WTC11 (cell line): ENCODE measurements at regions not wholly inside any gene's neighbourhood (a gene's known extent, or its start where the extent isn't known, plus 50 kb on each side); places are given as distances from the start of the nearest gene placed in this dataset.

Source experiments
- ATAC-seq: fragments of 200-7000 bp; cut with Tn5 transposase; 2 replicates; pipeline ENCODE4 v1.10.0; 2021; ENCODE audit warnings: mild to moderate bottlenecking, moderate library complexity
- CTCF ChIA-PET: fragments of 300-600 bp; sonication (Branson Sonifier 250); formaldehyde crosslinking; loops from one replicate; lab custom pipeline; 2021; ENCODE audit warnings: antibody characterized with exemption; lab: Charles Lee
- POLR2A ChIA-PET: fragments of 350-600 bp; sonication (Branson Sonifier 250); formaldehyde crosslinking; loops from one replicate; lab custom pipeline; 2021; ENCODE audit warnings: antibody characterized with exemption; lab: Charles Lee
- DNase-seq: peaks from one replicate; pipeline ENCODE4 v3.0.0; 2021; ENCODE audit warnings: low spot score
- H3K27ac Mint-ChIP-seq: 2 replicates; pipeline ENCODE4 v1.8.0; 2021; ENCODE audit warnings: mixed read lengths
- H3K27me3 Mint-ChIP-seq: 2 replicates; pipeline ENCODE4 v1.8.0; 2021; ENCODE audit warnings: low read depth, mild to moderate bottlenecking, moderate library complexity, mixed read lengths
- H3K36me3 Mint-ChIP-seq: 2 replicates; pipeline ENCODE4 v1.8.0; 2021; ENCODE audit warnings: mixed read lengths
- H3K4me1 Mint-ChIP-seq: 2 replicates; pipeline ENCODE4 v1.8.0; 2022; ENCODE audit warnings: mixed read lengths
- H3K4me3 Mint-ChIP-seq: 2 replicates; pipeline ENCODE4 v1.8.0; 2021; ENCODE audit warnings: mild to moderate bottlenecking, moderate library complexity, mixed read lengths
- H3K9me3 Mint-ChIP-seq: 2 replicates; pipeline ENCODE4 v1.8.0; 2021; ENCODE audit warnings: mixed read lengths
- CBFB ChIP-seq: sonication (generic); formaldehyde crosslinking; IDR thresholded peaks from 2 replicates; pipeline ENCODE4 v1.8.1; 2022; ENCODE audit warnings: mild to moderate bottlenecking, low read depth, missing genetic modification reagents
- CREB1 ChIP-seq: sonication (generic); formaldehyde crosslinking; IDR thresholded peaks from 2 replicates; pipeline ENCODE4 v1.8.0; 2023; ENCODE audit warnings: mild to moderate bottlenecking, missing genetic modification reagents
- CREM ChIP-seq: sonication (generic); formaldehyde crosslinking; IDR thresholded peaks from 2 replicates; pipeline ENCODE4 v1.8.1; 2022; ENCODE audit warnings: mild to moderate bottlenecking, missing genetic modification reagents, moderate library complexity
- NFATC4 ChIP-seq: fragments of 250-450 bp; sonication (Bioruptor Pico); IDR thresholded peaks from 2 replicates; pipeline ENCODE4 v1.9.0; 2021; ENCODE audit warnings: mild to moderate bottlenecking
- NFE2L1 ChIP-seq: sonication (generic); formaldehyde crosslinking; IDR thresholded peaks from 2 replicates; pipeline ENCODE4 v1.8.1; 2023; ENCODE audit warnings: missing genetic modification reagents
- NR3C1 ChIP-seq: sonication (generic); formaldehyde crosslinking; conservative IDR thresholded peaks from 2 replicates; pipeline ENCODE4 v1.8.1; 2023; ENCODE audit warnings: low read depth, mild to moderate bottlenecking, missing genetic modification reagents
- OVOL2 ChIP-seq: fragments of 250-450 bp; sonication (Bioruptor Pico); IDR thresholded peaks from 2 replicates; pipeline ENCODE4 v1.9.0; 2021; ENCODE audit warnings: mild to moderate bottlenecking, borderline replicate concordance
- RORB ChIP-seq: fragments of 250-450 bp; sonication (Bioruptor Pico); IDR thresholded peaks from 2 replicates; pipeline ENCODE4 v1.9.0; 2021; ENCODE audit warnings: mild to moderate bottlenecking
- SMAD4 ChIP-seq: sonication (generic); formaldehyde crosslinking; IDR thresholded peaks from 2 replicates; pipeline ENCODE4 v1.8.0; 2022; ENCODE audit warnings: mild to moderate bottlenecking, missing genetic modification reagents
- SP1 ChIP-seq: sonication (generic); formaldehyde crosslinking; conservative IDR thresholded peaks from 2 replicates; pipeline ENCODE4 v1.8.1; 2022; ENCODE audit warnings: missing genetic modification reagents
- TEAD4 ChIP-seq: sonication (generic); formaldehyde crosslinking; IDR thresholded peaks from 2 replicates; pipeline ENCODE4 v1.8.0; 2022; ENCODE audit warnings: mild to moderate bottlenecking, missing genetic modification reagents
- ZBTB21 ChIP-seq: sonication (generic); formaldehyde crosslinking; IDR thresholded peaks from 2 replicates; pipeline ENCODE4 v1.8.1; 2023; ENCODE audit warnings: mild to moderate bottlenecking, missing genetic modification reagents, borderline replicate concordance
- ZNF219 ChIP-seq: sonication (generic); formaldehyde crosslinking; IDR thresholded peaks from 2 replicates; pipeline ENCODE4 v1.8.0; 2023; ENCODE audit warnings: missing genetic modification reagents, mild to moderate bottlenecking, borderline replicate concordance
- ZNF671 ChIP-seq: fragments of 250-450 bp; sonication (Bioruptor Pico); IDR thresholded peaks from 2 replicates; pipeline ENCODE4 v1.8.0; 2021; ENCODE audit warnings: mild to moderate bottlenecking
- TF ChIP-seq, protein P1 (sequence below): sonication (generic); formaldehyde crosslinking; IDR thresholded peaks from 2 replicates; pipeline ENCODE4 v1.8.0; 2022; ENCODE audit warnings: mild to moderate bottlenecking, missing genetic modification reagents
- TF ChIP-seq, protein P2 (sequence below): sonication (generic); formaldehyde crosslinking; IDR thresholded peaks from 2 replicates; pipeline ENCODE4 v1.8.1; 2022; ENCODE audit warnings: low read depth, mild to moderate bottlenecking, moderate library complexity, missing genetic modification reagents, borderline replicate concordance
- TF ChIP-seq, protein P3 (sequence below): fragments of 250-450 bp; sonication (Bioruptor Pico); conservative IDR thresholded peaks from 2 replicates; pipeline ENCODE4 v1.9.0; 2021; ENCODE audit warnings: mild to moderate bottlenecking
- TF ChIP-seq, protein P4 (sequence below): sonication (generic); formaldehyde crosslinking; IDR thresholded peaks from 2 replicates; pipeline ENCODE4 v1.8.1; 2022; ENCODE audit warnings: low read depth, missing genetic modification reagents, borderline replicate concordance
- TF ChIP-seq, protein P5 (sequence below): sonication (generic); formaldehyde crosslinking; IDR thresholded peaks from 2 replicates; pipeline ENCODE4 v1.8.0; 2023; ENCODE audit warnings: mild to moderate bottlenecking, missing genetic modification reagents
- TF ChIP-seq, protein P6 (sequence below): sonication (generic); formaldehyde crosslinking; IDR thresholded peaks from 2 replicates; pipeline ENCODE4 v1.8.0; 2023; ENCODE audit warnings: missing genetic modification reagents, mild to moderate bottlenecking, borderline replicate concordance
- TF ChIP-seq, protein P7 (sequence below): fragments of 250-450 bp; sonication (Bioruptor Pico); IDR thresholded peaks from 2 replicates; pipeline ENCODE4 v1.8.0; 2021; ENCODE audit warnings: mild to moderate bottlenecking

DNA sequence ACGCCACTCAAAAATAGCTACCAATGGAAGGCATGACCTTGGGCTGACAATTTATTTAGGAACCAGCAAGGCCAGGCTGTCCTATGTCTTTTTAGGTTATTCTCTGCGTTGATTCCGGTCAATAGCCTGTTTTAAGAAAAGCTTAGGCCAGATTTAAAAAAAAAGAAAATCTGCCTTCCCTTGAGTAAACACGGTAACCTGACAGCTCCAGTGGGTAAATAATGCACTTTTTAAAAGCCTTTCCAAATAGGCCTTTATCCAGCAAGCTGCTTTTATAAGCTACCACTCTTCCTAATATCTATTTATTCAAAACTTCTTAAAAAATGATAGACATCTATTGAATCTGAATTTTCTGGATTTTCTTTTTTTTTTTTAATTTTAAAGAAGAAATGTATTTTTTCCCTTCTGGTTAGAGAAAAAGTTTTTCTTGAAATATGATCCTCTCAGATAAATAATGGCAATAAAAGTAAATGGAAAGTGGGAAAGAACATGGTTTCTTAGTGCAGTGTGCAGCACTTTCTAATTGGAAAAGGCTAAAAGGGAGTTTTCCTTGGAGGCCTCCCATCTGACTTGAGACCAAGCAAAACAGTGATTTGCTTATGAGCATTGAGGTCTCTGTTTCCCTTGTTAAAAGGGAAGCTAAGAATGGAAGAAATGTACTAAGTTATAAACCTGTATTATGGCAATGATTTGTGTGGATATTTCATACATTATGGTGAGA, 281.0 kb upstream of the RUNX1 start (continued):
- TF ChIP-seq, protein P1, sequence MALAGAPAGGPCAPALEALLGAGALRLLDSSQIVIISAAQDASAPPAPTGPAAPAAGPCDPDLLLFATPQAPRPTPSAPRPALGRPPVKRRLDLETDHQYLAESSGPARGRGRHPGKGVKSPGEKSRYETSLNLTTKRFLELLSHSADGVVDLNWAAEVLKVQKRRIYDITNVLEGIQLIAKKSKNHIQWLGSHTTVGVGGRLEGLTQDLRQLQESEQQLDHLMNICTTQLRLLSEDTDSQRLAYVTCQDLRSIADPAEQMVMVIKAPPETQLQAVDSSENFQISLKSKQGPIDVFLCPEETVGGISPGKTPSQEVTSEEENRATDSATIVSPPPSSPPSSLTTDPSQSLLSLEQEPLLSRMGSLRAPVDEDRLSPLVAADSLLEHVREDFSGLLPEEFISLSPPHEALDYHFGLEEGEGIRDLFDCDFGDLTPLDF (CRISPR knock-in tag): no peak
- TF ChIP-seq, protein P2, sequence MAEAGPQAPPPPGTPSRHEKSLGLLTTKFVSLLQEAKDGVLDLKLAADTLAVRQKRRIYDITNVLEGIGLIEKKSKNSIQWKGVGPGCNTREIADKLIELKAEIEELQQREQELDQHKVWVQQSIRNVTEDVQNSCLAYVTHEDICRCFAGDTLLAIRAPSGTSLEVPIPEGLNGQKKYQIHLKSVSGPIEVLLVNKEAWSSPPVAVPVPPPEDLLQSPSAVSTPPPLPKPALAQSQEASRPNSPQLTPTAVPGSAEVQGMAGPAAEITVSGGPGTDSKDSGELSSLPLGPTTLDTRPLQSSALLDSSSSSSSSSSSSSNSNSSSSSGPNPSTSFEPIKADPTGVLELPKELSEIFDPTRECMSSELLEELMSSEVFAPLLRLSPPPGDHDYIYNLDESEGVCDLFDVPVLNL (CRISPR knock-in tag): no peak
- no peak for TF ChIP-seq TEAD4 (CRISPR knock-in tag)
- no peak for TF ChIP-seq SMAD4 (CRISPR knock-in tag)
- no peak for TF ChIP-seq ZNF219 (CRISPR knock-in tag)

DNA sequence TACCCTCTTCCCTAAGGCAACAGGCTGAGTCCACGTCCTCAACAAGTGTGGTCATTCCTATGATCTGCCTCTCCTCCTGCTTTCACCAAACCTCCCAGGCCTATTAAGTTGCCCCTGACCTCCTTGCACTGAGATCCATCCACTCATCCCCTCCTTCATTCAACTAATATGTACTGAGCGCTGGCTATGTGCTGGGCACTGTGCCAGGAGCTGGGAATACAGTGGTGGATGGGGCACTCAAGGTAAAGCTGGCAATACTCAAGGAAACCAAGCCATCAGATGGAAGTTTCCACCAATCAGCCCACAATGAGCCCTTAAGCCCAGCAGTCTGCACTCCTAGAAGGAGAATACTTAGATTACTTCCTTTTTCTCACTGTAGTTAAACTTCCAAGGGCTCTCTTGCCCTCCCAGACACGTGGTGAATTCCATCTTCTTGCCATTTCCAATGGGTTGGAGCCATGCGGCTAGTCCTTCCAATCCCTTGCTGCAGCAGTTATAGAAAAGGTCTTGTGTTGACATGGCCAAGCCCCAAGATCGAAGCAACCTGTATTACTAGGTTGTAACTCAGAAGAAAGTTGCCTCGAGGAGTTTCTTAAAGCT, 279.9 kb upstream of the RUNX1 start:
- H3K4me3 Mint-ChIP-seq: no peak overlapping the region
- no peaks in the 10 kb centered on the region for H3K4me1 Mint-ChIP-seq
- CTCF ChIA-PET: no interaction called here
- no peaks in the 10 kb centered on the region for H3K27me3 Mint-ChIP-seq
- POLR2A ChIA-PET: no interaction called here
- no peak overlapping the region for H3K27ac Mint-ChIP-seq
- no peaks in the 10 kb centered on the region for H3K36me3 Mint-ChIP-seq
- ATAC-seq (no peak), DNase-seq (no peak)
- no peak for TF ChIP-seq OVOL2
- TF ChIP-seq, protein P3, sequence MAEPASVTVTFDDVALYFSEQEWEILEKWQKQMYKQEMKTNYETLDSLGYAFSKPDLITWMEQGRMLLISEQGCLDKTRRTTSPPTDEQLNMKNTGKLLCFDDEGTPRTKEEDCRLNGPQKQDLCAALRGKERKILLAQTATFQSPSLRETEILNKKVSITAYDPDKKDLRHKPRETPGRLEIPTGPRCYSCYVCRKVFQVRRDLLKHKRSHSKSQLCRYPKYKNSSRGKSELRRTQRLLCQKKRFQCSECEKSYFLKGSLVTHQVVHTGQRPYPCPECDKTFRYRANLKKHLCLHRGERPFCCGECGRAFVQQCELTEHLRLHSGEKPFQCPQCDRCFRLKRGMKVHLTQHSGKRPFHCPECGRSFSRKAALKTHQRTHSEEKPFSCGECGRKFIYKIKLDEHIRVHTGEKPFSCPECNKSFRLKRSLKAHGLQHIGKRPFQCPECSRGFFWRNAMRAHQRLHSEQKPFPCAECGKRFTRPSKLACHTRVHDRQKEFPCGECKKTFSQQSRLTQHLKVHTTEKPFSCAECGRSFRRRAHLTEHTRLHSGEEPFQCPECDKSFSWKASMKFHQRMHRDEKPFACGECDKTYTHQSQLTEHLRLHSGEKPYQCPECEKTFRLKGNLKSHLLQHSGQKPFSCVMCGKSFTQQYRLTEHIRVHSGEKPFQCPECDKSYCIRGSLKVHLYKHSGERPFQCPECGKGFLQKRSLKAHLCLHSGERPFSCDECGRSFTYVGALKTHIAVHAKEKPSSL: no peak
- TF ChIP-seq ZBTB21 (CRISPR knock-in tag): no peak
- no peak for TF ChIP-seq SP1 (CRISPR knock-in tag)
- TF ChIP-seq, protein P4, sequence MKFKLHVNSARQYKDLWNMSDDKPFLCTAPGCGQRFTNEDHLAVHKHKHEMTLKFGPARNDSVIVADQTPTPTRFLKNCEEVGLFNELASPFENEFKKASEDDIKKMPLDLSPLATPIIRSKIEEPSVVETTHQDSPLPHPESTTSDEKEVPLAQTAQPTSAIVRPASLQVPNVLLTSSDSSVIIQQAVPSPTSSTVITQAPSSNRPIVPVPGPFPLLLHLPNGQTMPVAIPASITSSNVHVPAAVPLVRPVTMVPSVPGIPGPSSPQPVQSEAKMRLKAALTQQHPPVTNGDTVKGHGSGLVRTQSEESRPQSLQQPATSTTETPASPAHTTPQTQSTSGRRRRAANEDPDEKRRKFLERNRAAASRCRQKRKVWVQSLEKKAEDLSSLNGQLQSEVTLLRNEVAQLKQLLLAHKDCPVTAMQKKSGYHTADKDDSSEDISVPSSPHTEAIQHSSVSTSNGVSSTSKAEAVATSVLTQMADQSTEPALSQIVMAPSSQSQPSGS (CRISPR knock-in tag): no peak
- TF ChIP-seq, protein P5, sequence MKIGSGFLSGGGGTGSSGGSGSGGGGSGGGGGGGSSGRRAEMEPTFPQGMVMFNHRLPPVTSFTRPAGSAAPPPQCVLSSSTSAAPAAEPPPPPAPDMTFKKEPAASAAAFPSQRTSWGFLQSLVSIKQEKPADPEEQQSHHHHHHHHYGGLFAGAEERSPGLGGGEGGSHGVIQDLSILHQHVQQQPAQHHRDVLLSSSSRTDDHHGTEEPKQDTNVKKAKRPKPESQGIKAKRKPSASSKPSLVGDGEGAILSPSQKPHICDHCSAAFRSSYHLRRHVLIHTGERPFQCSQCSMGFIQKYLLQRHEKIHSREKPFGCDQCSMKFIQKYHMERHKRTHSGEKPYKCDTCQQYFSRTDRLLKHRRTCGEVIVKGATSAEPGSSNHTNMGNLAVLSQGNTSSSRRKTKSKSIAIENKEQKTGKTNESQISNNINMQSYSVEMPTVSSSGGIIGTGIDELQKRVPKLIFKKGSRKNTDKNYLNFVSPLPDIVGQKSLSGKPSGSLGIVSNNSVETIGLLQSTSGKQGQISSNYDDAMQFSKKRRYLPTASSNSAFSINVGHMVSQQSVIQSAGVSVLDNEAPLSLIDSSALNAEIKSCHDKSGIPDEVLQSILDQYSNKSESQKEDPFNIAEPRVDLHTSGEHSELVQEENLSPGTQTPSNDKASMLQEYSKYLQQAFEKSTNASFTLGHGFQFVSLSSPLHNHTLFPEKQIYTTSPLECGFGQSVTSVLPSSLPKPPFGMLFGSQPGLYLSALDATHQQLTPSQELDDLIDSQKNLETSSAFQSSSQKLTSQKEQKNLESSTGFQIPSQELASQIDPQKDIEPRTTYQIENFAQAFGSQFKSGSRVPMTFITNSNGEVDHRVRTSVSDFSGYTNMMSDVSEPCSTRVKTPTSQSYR: no peak
- TF ChIP-seq, protein P6, sequence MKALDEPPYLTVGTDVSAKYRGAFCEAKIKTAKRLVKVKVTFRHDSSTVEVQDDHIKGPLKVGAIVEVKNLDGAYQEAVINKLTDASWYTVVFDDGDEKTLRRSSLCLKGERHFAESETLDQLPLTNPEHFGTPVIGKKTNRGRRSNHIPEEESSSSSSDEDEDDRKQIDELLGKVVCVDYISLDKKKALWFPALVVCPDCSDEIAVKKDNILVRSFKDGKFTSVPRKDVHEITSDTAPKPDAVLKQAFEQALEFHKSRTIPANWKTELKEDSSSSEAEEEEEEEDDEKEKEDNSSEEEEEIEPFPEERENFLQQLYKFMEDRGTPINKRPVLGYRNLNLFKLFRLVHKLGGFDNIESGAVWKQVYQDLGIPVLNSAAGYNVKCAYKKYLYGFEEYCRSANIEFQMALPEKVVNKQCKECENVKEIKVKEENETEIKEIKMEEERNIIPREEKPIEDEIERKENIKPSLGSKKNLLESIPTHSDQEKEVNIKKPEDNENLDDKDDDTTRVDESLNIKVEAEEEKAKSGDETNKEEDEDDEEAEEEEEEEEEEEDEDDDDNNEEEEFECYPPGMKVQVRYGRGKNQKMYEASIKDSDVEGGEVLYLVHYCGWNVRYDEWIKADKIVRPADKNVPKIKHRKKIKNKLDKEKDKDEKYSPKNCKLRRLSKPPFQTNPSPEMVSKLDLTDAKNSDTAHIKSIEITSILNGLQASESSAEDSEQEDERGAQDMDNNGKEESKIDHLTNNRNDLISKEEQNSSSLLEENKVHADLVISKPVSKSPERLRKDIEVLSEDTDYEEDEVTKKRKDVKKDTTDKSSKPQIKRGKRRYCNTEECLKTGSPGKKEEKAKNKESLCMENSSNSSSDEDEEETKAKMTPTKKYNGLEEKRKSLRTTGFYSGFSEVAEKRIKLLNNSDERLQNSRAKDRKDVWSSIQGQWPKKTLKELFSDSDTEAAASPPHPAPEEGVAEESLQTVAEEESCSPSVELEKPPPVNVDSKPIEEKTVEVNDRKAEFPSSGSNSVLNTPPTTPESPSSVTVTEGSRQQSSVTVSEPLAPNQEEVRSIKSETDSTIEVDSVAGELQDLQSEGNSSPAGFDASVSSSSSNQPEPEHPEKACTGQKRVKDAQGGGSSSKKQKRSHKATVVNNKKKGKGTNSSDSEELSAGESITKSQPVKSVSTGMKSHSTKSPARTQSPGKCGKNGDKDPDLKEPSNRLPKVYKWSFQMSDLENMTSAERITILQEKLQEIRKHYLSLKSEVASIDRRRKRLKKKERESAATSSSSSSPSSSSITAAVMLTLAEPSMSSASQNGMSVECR: no peak
- no peak for TF ChIP-seq RORB (CRISPR knock-in tag)
- TF ChIP-seq CREM (CRISPR knock-in tag): no peak
- no peak for TF ChIP-seq NFATC4
- TF ChIP-seq NFE2L1 (CRISPR knock-in tag): no peak
- TF ChIP-seq NR3C1: no peak
- no peak for TF ChIP-seq CREB1 (CRISPR knock-in tag)
- TF ChIP-seq CBFB (CRISPR knock-in tag): no peak
- TF ChIP-seq, protein P7, sequence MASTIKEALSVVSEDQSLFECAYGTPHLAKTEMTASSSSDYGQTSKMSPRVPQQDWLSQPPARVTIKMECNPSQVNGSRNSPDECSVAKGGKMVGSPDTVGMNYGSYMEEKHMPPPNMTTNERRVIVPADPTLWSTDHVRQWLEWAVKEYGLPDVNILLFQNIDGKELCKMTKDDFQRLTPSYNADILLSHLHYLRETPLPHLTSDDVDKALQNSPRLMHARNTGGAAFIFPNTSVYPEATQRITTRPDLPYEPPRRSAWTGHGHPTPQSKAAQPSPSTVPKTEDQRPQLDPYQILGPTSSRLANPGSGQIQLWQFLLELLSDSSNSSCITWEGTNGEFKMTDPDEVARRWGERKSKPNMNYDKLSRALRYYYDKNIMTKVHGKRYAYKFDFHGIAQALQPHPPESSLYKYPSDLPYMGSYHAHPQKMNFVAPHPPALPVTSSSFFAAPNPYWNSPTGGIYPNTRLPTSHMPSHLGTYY (CRISPR knock-in tag): no peak
- no peak for TF ChIP-seq ZNF671
- H3K9me3 Mint-ChIP-seq: no peaks in the 10 kb centered on the region
